Activated naive CD8-positive, alpha-beta T cell (primary cell): ENCODE measurements at regions not wholly inside any gene's neighbourhood (a gene's known extent, or its start where the extent isn't known, plus 50 kb on each side); places are given as distances from the start of the nearest gene placed in this dataset.
"Not testable (repeated sequence)": the region's sequence is repeated elsewhere in the genome, so short reads cannot be mapped to it uniquely, and the experiment has no call there.

Experiments used
- H3K27ac Mint-ChIP-seq: one replicate; pipeline ENCODE4 v1.8.0; 2021; ENCODE audit warnings: mixed read lengths
- H3K27me3 Mint-ChIP-seq: one replicate; pipeline ENCODE4 v1.8.0; 2021; ENCODE audit warnings: mixed read lengths
- H3K36me3 Mint-ChIP-seq: one replicate; pipeline ENCODE4 v1.8.0; 2021; ENCODE audit warnings: mixed read lengths
- H3K4me1 Mint-ChIP-seq: one replicate; pipeline ENCODE4 v1.8.0; 2021; ENCODE audit warnings: low read depth, mixed read lengths
- H3K4me3 Mint-ChIP-seq: one replicate; pipeline ENCODE4 v1.8.0; 2021; ENCODE audit warnings: mild to moderate bottlenecking, mixed read lengths
- H3K9me3 Mint-ChIP-seq: one replicate; pipeline ENCODE4 v1.8.0; 2021; ENCODE audit warnings: low read depth, mixed read lengths

DNA sequence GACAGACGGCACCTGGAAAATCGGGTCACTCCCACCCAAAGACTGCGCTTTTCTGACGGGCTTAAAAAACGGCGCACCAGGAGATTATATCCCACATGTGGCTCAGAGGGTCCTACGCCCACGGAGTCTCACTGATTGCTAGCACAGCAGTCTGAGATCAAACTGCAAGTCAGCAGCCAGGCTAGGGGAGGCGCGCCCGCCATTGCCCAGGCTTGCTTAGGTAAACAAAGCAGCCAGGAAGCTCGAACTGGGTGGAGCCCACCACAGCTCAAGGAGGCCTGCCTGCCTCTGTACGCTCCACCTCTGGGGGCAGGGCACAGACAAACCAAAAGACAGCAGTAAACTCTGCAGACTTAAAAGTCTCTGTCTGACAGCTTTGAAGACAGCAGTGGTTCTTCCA is 909.4 kb downstream of the SORCS3 start:
- H3K4me3 Mint-ChIP-seq, H3K27ac Mint-ChIP-seq, H3K36me3 Mint-ChIP-seq, H3K9me3 Mint-ChIP-seq, H3K27me3 Mint-ChIP-seq, H3K4me1 Mint-ChIP-seq: not testable (repeated sequence)

DNA sequence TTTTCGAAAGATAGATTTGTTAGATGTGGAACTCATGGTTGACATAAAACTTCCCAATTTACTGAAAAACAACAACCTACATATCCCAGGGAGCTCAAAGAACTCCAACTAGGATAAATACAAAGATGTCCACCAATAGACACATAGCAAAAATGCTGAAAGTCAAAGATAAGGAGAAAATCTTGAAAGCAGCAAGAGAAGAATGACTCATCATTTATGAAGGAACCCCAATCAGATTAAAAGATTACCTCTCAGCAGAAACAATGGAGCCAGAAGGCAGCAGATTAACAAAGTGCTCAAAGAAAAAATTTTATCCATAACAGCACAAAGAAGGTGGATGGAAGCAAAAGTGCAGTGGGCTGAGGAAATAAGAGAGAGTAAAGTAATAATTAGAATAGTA is 908.6 kb downstream of the SORCS3 start:
- no peaks in the 10 kb centered on the region for H3K36me3 Mint-ChIP-seq
- no peak overlapping the region for H3K4me3 Mint-ChIP-seq
- H3K27ac Mint-ChIP-seq, result no peak overlapping the region
- H3K9me3 Mint-ChIP-seq, result no peaks in the 10 kb centered on the region
- H3K27me3 Mint-ChIP-seq, result peaks cover 2% of the 10 kb centered on the region
- no peaks in the 10 kb centered on the region for H3K4me1 Mint-ChIP-seq

DNA sequence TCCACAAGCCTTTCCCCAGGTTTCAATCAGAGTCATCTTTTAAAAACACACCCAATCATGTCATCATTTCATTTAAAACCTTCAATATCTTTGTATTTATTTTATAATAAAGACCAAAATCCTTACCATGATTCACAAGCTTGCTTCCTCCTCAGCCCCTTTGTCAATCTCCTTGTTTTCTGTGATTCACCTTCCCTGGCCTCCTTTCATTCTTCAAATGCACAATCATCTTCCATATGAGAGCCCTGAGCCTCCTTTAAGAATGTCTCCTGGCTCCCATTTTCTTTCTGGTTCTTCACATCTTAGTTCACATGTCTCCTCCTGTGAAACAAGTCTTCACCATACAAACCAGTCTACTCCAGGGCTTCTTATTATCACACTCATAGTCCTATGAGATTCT is 904.0 kb downstream of the SORCS3 start:
- no peaks in the 10 kb centered on the region for H3K4me1 Mint-ChIP-seq
- no peaks in the 10 kb centered on the region for H3K36me3 Mint-ChIP-seq
- H3K27ac Mint-ChIP-seq, result no peak overlapping the region
- peaks cover 2% of the 10 kb centered on the region for H3K27me3 Mint-ChIP-seq
- no peak overlapping the region for H3K4me3 Mint-ChIP-seq
- no peaks in the 10 kb centered on the region for H3K9me3 Mint-ChIP-seq

DNA sequence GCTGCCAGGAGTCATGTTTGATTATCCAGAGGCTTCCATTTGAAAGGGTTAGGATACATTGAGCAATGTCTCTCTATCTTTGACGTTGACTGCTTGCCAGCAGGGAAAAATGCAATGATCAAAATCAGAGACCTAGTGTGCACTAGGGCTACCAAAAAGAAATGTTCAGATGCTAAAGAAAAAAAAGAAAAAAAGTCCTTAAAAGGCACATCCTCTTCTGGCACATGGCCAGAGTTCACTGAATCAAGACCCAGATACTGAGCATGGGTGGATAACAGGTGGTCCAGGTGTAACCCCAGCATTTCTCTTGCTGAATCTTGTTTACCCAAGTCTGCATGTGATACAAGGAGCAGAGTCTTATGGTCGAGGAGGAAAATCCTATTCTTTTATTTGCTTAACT is 899.3 kb downstream of the SORCS3 start:
- Mint-ChIP-seq H3K27ac (no peak overlapping the region), H3K27me3 (no peaks in the 10 kb centered on the region), H3K9me3 (peaks cover 3% of the 10 kb centered on the region), H3K36me3 (no peaks in the 10 kb centered on the region), H3K4me1 (no peaks in the 10 kb centered on the region), H3K4me3 (no peak overlapping the region)

DNA sequence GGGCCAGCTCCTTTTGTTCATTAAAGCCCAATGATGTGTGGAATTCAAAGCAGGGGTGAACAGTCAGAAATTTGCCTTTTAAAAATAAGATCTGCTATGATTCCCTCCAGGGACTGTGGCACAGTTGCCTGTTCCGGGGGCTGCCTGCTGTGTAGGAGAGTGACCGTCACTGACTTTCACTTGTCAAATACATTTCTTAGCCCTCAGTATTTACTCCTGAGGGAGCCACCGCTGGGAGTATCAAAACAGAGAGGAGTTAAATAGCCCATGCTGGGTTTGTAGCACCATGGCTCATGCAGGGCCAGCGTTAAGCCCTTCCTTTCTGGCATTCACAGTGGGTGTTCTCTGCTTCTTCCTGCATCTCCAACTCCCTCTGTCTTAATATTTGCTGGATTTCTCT is 897.8 kb downstream of the SORCS3 start:
- no peaks in the 10 kb centered on the region for H3K27me3 Mint-ChIP-seq
- peaks cover 3% of the 10 kb centered on the region for H3K9me3 Mint-ChIP-seq
- H3K27ac Mint-ChIP-seq, result no peak overlapping the region
- H3K36me3 Mint-ChIP-seq, result no peaks in the 10 kb centered on the region
- no peak overlapping the region for H3K4me3 Mint-ChIP-seq
- no peaks in the 10 kb centered on the region for H3K4me1 Mint-ChIP-seq

DNA sequence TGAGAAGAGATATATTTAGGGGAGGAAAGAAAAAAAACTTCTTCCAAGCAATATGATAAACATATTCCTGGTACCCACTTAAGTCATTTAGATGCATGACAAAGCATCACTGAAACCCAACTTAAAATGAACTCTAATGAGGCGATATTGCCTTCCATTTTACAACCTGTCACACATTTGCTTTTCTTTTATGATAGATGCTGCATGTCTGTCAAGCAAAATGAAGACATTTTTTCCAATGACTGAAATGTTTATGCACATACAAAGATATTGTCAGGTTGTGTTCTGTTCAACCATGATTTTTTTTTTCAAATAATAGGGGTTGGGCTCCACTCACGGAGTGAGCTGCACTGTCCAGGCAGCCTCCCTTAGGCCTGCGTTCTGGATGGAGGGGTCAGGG is 894.4 kb downstream of the SORCS3 start:
- H3K27ac Mint-ChIP-seq, result no peak overlapping the region
- no peaks in the 10 kb centered on the region for H3K4me1 Mint-ChIP-seq
- peaks cover 10% of the 10 kb centered on the region for H3K9me3 Mint-ChIP-seq

DNA sequence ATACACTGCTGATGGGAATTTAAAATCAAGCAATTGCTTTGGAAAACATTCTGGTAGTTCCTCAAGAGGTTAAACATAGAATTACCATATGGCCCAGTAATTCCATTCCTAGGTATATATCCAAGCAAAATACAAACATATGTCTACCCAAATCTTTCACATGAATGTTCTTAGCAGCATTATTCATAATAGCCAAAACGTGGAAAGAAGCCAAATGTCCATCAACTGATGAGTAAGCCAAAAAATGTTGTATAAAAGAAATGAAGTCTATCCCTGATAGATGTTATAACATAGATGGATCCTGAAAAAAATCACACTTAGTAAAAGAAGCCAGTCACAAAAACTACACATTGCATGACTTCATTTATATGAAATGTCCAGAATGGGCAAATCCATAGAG is 893.0 kb downstream of the SORCS3 start:
- no peaks in the 10 kb centered on the region for H3K4me1 Mint-ChIP-seq
- no peak overlapping the region for H3K27ac Mint-ChIP-seq
- peaks cover 10% of the 10 kb centered on the region for H3K9me3 Mint-ChIP-seq

More for the DNA sequence above, 894.4 kb downstream of the SORCS3 start:
- Mint-ChIP-seq H3K4me3 (no peak overlapping the region), H3K36me3 (no peaks in the 10 kb centered on the region), H3K27me3 (no peaks in the 10 kb centered on the region)

DNA sequence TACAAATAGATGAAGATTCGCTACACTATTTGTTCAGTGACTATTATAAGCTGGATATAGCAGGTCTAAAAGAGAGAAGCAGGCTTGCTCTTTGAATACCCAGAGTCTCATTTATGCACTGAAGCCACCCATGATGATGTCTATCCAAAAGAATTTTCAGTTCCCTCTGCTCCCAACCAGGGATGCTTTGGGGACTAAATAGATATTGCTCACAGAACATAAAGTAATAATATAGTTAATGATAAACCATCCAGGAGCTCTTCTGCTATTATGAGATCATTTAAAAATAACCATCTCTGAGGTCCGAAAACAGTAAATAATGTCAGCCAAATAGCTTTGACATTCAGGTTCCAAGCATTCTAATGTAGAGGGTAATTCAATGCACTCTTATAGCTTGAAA is 875.4 kb downstream of the SORCS3 start:
- no peaks in the 10 kb centered on the region for H3K36me3 Mint-ChIP-seq
- no peaks in the 10 kb centered on the region for H3K9me3 Mint-ChIP-seq
- H3K4me3 Mint-ChIP-seq, result no peak overlapping the region
- no peaks in the 10 kb centered on the region for H3K4me1 Mint-ChIP-seq
- no peaks in the 10 kb centered on the region for H3K27me3 Mint-ChIP-seq
- no peak overlapping the region for H3K27ac Mint-ChIP-seq

More for the DNA sequence above, 893.0 kb downstream of the SORCS3 start:
- H3K4me3 Mint-ChIP-seq, result no peak overlapping the region
- H3K27me3 Mint-ChIP-seq, result no peaks in the 10 kb centered on the region
- no peaks in the 10 kb centered on the region for H3K36me3 Mint-ChIP-seq

DNA sequence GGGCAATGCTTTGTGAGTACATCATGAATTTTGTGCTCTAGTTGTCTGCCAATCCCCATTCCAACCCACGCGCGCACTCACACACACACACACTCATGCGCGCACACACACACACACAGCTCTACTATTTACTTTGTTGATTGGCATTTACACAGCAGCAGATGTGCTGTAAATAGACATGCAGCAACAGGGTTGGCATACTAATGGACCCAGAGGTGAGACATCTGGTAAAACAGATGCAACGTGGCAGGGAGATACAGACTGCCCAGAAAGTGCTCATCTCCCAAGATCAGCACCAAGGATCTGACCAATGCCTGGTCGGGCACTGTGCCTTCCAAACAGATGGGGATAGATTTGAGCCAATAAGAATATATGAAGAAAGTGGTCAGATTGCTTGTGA is 873.0 kb downstream of the SORCS3 start:
- Mint-ChIP-seq H3K4me3 (no peak overlapping the region), H3K9me3 (no peaks in the 10 kb centered on the region), H3K4me1 (no peaks in the 10 kb centered on the region), H3K27me3 (peaks cover 5% of the 10 kb centered on the region), H3K36me3 (no peaks in the 10 kb centered on the region), H3K27ac (no peak overlapping the region)

DNA sequence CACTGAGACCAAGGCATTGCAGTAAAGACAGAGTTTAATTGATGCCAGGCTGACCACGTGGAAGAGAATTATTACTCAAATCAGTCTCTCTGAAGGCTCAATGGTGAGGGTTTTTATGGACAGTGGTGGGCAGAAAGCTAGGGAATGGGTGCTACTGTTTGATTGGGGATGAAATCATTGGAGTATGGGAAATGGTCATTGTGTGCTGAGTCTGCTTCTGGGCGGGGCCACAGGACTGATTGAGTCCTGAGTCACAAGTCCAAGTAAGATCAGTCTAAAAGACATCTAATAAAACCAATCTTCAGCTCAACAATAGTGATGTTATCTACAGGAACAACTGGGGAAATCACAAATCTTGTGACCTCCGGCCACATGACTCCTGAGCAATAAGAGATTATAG is 868.4 kb downstream of the SORCS3 start:
- no peaks in the 10 kb centered on the region for H3K36me3 Mint-ChIP-seq
- no peaks in the 10 kb centered on the region for H3K9me3 Mint-ChIP-seq
- H3K27me3 Mint-ChIP-seq, result peaks cover 5% of the 10 kb centered on the region
- no peaks in the 10 kb centered on the region for H3K4me1 Mint-ChIP-seq
- H3K4me3 Mint-ChIP-seq, result no peak overlapping the region
- H3K27ac Mint-ChIP-seq, result no peak overlapping the region

DNA sequence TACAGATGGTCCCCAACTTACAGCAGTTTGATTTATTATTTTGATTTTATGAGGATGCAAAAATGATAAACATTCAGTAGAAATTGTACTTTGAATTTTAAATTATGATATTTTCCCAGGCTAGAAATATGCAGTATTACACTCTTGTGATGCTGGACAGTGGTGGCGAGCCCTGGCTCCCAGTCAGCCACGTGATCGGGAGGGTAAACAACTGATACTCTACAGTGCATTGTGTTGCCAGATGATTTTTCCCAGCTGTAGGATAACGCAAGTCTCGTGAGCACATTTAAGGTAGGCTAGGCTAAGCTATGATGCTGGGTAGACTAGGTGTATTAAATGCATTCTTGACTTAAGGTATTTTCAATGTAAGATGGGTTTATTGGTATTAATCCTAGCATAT is 865.2 kb downstream of the SORCS3 start:
- Mint-ChIP-seq H3K4me3 (no peak overlapping the region), H3K4me1 (no peaks in the 10 kb centered on the region), H3K9me3 (no peaks in the 10 kb centered on the region), H3K36me3 (no peaks in the 10 kb centered on the region), H3K27ac (no peak overlapping the region), H3K27me3 (peaks cover 5% of the 10 kb centered on the region)

DNA sequence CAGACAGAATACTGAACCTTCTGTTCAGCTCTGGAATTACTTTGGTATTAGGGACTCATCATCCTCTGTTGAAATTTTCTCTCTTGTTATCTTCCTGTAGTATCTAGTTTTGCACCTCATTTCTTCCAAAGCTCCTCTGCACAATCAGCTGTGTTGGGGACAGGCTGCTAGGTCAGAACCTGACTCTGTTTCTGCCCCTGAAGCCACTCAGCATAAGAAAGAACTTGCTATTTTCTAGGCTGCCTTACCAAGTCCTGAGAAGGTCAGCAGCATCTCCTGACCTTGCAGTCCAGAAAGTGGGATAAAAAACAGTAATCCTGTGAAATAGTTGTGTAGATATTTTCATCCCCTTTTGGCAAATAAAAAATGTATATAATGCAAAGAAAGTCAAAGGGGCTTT is 862.6 kb downstream of the SORCS3 start:
- no peaks in the 10 kb centered on the region for H3K36me3 Mint-ChIP-seq
- no peak overlapping the region for H3K4me3 Mint-ChIP-seq
- H3K27me3 Mint-ChIP-seq, result no peaks in the 10 kb centered on the region
- H3K27ac Mint-ChIP-seq, result no peak overlapping the region
- no peaks in the 10 kb centered on the region for H3K4me1 Mint-ChIP-seq
- peaks cover 4% of the 10 kb centered on the region for H3K9me3 Mint-ChIP-seq

DNA sequence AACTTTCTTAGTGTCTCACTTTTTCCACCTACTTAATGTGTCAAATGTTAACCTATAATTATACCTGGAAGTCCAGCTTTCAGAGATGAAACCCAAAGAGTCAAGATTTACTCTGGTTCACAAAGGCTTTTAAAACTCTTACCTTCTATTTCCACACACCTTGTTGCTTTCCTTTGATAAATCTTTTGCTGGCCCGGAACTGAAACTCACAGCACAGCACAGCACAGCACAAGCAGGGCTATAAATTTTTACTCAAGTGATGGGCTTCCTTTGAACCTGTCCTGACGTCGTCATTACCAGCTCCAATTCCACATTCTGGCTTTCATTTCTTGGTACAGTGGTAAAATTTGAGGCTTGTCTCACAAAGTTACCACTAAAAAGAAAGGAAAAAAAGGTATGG is 861.0 kb downstream of the SORCS3 start:
- no peaks in the 10 kb centered on the region for H3K36me3 Mint-ChIP-seq
- no peaks in the 10 kb centered on the region for H3K27me3 Mint-ChIP-seq
- no peak overlapping the region for H3K4me3 Mint-ChIP-seq
- H3K27ac Mint-ChIP-seq, result no peak overlapping the region
- H3K4me1 Mint-ChIP-seq, result no peaks in the 10 kb centered on the region
- H3K9me3 Mint-ChIP-seq, result peaks cover 4% of the 10 kb centered on the region

DNA sequence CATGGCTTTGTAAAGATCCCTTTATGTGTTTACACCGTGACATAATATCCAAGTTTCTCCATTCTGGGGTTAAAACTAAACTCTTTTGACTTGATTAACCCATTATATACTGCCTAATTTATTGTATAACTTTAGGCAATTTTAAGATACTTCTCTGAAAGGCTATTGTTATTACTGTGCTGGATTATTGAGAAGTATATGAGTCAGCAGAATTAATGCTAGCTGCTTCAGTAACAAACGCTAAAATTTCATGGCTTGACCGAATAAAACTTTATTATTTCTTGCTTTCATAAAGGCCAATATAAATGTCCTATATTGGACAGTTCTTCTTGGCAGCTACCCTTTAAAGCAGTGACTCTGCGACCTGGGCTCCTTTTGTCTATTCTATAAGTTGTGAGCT is 853.9 kb downstream of the SORCS3 start:
- Mint-ChIP-seq H3K9me3 (peaks cover 7% of the 10 kb centered on the region), H3K4me1 (no peaks in the 10 kb centered on the region), H3K4me3 (no peak overlapping the region), H3K27me3 (no peaks in the 10 kb centered on the region), H3K36me3 (no peaks in the 10 kb centered on the region), H3K27ac (no peak overlapping the region)

DNA sequence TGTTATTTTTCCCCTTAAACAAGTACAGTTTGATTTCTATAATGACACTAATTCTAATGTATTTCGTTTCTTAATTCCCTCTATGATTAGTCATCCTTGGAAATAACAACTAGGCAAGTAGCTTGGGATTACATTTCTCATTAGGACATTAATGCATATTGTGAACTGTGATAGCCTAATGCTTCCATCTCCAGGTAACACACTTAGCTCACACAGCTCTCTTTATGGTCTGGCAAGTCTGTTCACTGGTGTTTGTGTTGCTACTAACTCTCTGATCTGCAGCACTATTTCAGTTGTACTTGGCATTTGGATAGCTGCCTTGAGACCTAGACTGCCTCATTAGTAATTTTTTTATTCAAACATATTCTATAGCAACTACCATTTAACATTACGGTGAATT is 853.2 kb downstream of the SORCS3 start:
- no peak overlapping the region for H3K4me3 Mint-ChIP-seq
- H3K27me3 Mint-ChIP-seq, result no peaks in the 10 kb centered on the region
- no peaks in the 10 kb centered on the region for H3K4me1 Mint-ChIP-seq
- no peaks in the 10 kb centered on the region for H3K36me3 Mint-ChIP-seq
- H3K27ac Mint-ChIP-seq, result no peak overlapping the region
- peaks cover 4% of the 10 kb centered on the region for H3K9me3 Mint-ChIP-seq

DNA sequence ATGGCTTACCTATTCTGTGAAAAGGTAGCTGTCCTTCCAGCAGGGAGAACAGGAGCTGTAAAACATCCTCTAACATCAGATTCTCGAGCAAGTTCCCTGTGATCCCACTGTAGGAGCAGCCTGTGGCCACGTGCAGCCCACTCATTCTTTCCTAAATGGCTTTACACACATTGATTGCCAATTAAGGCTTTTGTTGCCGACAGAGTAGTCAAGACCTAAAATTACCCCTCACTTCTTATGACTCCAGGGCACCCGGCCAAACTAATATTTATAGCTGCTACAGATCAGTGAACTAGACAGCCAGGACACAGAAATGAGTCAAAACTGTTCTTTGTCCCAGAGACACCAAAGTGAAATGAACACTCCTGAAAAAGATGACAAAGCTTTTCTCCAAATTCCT is 832.1 kb downstream of the SORCS3 start:
- Mint-ChIP-seq H3K27me3 (no peaks in the 10 kb centered on the region), H3K9me3 (no peaks in the 10 kb centered on the region), H3K36me3 (no peaks in the 10 kb centered on the region), H3K4me1 (no peaks in the 10 kb centered on the region), H3K4me3 (no peak overlapping the region), H3K27ac (no peak overlapping the region)

DNA sequence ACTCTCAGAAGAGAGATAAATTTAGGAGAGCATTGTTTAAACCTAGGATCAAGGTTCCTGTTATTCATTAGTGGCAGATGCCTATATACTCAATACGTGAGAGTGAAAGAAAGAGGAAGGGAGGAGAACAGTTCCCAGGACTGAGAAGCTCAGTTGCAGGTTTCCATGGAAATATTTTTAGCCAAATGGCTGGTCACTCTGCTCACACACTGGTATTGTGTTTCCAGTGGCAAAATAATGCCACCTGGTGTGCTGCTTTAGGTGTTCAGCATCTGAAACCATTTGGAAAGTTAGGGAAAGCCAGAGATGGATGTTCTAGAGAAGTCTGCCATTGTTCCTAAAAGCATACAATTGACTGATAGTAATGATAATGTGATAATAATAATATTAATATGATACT is 827.7 kb downstream of the SORCS3 start:
- H3K4me1 Mint-ChIP-seq, result no peaks in the 10 kb centered on the region
- no peaks in the 10 kb centered on the region for H3K9me3 Mint-ChIP-seq
- H3K27ac Mint-ChIP-seq, result no peak overlapping the region
- H3K4me3 Mint-ChIP-seq, result no peak overlapping the region
- H3K27me3 Mint-ChIP-seq, result no peaks in the 10 kb centered on the region
- no peaks in the 10 kb centered on the region for H3K36me3 Mint-ChIP-seq
